WI38 (cell line): ENCODE measurements at regions not wholly inside any gene's neighbourhood (a gene's known extent, or its start where the extent isn't known, plus 50 kb on each side); places are given as distances from the start of the nearest gene placed in this dataset.

Experiments used
- H3K4me3 ChIP-seq: 2 replicates; pipeline ENCODE4 v1.5.1; 2011; ENCODE audit warnings: low read depth, mild to moderate bottlenecking, control low read depth, low read length
- CTCF ChIP-seq: IDR thresholded peaks from 2 replicates; pipeline ENCODE4 v1.5.1; 2012; ENCODE audit warnings: low read depth, mild to moderate bottlenecking, control low read depth, low read length

GRCh38 chr1:56400526-56400925, 178.8 kb downstream of the PLPP3 start:
- H3K4me3 ChIP-seq: no peak overlapping the region
- TF ChIP-seq CTCF: no peak

GRCh38 chr1:56399795-56400194, 179.6 kb downstream of the PLPP3 start:
- TF ChIP-seq CTCF: no peak

DNA sequence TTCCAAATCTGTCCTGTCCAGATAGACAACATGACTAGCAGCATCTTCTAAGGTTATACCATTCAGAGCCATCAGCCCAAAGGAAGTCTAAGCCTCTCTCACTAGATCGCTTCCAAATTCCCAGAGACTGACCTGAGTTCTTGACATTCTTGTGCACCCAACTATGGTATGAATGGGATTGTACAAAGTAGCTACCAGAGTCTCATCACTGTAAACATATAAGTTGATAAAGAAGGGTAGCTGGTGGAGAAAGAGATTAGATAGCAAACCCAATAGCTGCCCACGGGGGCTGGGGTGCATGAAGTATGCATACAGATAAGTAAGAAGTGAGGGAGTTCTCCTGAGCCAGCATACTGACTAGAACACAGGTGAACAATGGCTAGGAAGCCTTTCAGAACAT, 180.0 kb downstream of the PLPP3 start:
- H3K4me3 ChIP-seq: no peak overlapping the region
- no peak for TF ChIP-seq CTCF

More at GRCh38 chr1:56399795-56400194, 179.6 kb downstream of the PLPP3 start:
- H3K4me3 ChIP-seq: no peak overlapping the region

- no peak overlapping the region for H3K4me3 ChIP-seq
- no peak for TF ChIP-seq CTCF
Measured at GRCh38 chr1:56397811-56398231, 181.5 kb downstream of the PLPP3 start.

DNA sequence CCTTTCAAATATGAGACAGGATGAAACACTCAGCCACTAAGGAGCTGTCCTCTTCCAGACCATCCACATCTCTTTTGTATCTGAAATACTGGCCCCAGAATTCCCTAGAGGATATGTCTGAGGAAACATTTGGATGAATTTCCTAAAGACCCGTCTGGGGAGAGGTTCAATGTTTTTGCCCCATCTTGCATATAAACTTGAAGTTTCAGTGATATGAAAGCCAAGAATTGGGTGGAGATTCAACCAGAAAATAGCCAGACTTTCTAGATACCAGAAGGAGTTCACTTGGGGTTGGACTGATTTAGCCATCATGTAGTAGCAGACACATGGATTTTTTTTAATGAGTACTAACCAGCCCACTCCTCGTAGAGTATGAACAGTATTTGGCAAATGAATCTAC, 182.0 kb downstream of the PLPP3 start:
- no peak for TF ChIP-seq CTCF
- no peak overlapping the region for H3K4me3 ChIP-seq

- H3K4me3 ChIP-seq: no peak overlapping the region
- no peak for TF ChIP-seq CTCF
Measured at GRCh38 chr1:56396581-56396980, 182.8 kb downstream of the PLPP3 start.

- TF ChIP-seq CTCF: no peak
Measured at GRCh38 chr1:56395776-56396175, 183.6 kb downstream of the PLPP3 start.

More at GRCh38 chr1:56395776-56396175, 183.6 kb downstream of the PLPP3 start:
- no peak overlapping the region for H3K4me3 ChIP-seq
